ENCODE measurements at regions not wholly inside any gene's neighbourhood (a gene's known extent, or its start where the extent isn't known, plus 50 kb on each side); places are given as distances from the start of the nearest gene placed in this dataset.

- H2AFZ ChIP-seq (ENCODE audit: low read depth), result no peak overlapping the region
- no peak overlapping the region for H3K9ac ChIP-seq
- no peaks in the 10 kb centered on the region for H3K79me2 ChIP-seq (ENCODE audit: insufficient read depth, low read depth)
- H3K36me3 ChIP-seq (ENCODE audit: insufficient read depth), result no peaks in the 10 kb centered on the region
- H3K4me3 ChIP-seq (IDR thresholded peaks at IDR 0.05; ENCODE audit: insufficient read depth, low read depth, low read length), result no peak overlapping the region
- H3K27me3 ChIP-seq (ENCODE audit: insufficient read depth, low read depth), result no peaks in the 10 kb centered on the region
- TF ChIP-seq, protein P1, sequence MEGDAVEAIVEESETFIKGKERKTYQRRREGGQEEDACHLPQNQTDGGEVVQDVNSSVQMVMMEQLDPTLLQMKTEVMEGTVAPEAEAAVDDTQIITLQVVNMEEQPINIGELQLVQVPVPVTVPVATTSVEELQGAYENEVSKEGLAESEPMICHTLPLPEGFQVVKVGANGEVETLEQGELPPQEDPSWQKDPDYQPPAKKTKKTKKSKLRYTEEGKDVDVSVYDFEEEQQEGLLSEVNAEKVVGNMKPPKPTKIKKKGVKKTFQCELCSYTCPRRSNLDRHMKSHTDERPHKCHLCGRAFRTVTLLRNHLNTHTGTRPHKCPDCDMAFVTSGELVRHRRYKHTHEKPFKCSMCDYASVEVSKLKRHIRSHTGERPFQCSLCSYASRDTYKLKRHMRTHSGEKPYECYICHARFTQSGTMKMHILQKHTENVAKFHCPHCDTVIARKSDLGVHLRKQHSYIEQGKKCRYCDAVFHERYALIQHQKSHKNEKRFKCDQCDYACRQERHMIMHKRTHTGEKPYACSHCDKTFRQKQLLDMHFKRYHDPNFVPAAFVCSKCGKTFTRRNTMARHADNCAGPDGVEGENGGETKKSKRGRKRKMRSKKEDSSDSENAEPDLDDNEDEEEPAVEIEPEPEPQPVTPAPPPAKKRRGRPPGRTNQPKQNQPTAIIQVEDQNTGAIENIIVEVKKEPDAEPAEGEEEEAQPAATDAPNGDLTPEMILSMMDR (conservative IDR thresholded peaks at IDR 0.05; ENCODE audit: low read depth, low read length), result no peak
- no peak overlapping the region for H3K4me2 ChIP-seq
- no peaks in the 10 kb centered on the region for H4K20me1 ChIP-seq (ENCODE audit: insufficient read depth)
- no peak overlapping the region for H3K27ac ChIP-seq
- H3K4me1 ChIP-seq (ENCODE audit: low read depth, poor library complexity, severe bottlenecking), result no peaks in the 10 kb centered on the region
Observed at GRCh38 chr14:106522990-106523389, 996.6 kb downstream of the TMEM121 start.

DNA sequence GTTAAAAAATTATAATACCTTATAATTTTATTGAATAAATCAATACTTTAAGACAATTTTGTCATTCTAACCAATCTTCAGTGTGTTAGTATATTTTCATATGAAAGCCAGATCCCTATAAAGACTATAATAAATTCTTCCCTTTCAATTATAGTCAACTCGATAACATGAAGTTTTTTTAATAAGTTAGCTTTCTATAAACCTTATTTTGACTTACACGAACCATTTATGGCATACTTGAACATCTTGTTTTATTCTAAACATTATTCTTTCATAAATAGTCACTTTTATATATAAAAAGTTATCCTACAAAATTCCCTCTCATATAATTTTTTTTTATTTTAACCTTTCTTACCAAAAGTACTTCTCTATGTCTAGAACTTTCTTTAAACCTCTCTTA lies 1002.3 kb downstream of the TMEM121 start:
- Histone ChIP-seq H4K20me1 (ENCODE audit: insufficient read depth) (no peaks in the 10 kb centered on the region), H3K79me2 (ENCODE audit: insufficient read depth, low read depth) (no peaks in the 10 kb centered on the region), H3K4me1 (ENCODE audit: low read depth, poor library complexity, severe bottlenecking) (peaks cover 10% of the 10 kb centered on the region), H3K27me3 (ENCODE audit: insufficient read depth, low read depth) (no peaks in the 10 kb centered on the region), H3K27ac (no peak overlapping the region), H3K9ac (no peak overlapping the region), H3K36me3 (ENCODE audit: insufficient read depth) (no peaks in the 10 kb centered on the region), H3K4me3 (IDR thresholded peaks at IDR 0.05; ENCODE audit: insufficient read depth, low read depth, low read length) (no peak overlapping the region), H2AFZ (ENCODE audit: low read depth) (no peak overlapping the region), H3K4me2 (no peak overlapping the region)
- TF ChIP-seq, protein P1 (conservative IDR thresholded peaks at IDR 0.05; ENCODE audit: low read depth, low read length), result no peak

DNA sequence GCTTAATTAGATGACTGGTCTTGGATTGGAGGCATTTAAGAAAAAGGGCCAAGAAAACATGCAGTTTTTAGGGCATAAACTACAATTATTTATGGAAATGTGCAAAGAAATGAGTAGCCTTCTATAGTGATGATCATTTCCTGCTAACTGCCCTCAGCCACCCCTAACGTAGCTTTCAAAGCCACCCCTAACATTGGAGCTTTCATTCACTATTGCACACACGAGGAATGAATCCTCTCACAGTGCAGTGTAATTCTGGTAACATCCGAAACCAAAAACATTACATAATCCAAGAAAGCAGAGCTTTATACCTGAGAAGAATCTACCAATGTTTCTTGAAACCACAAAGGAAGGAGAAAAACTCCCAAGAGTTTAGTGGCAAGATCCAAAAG lies 1003.6 kb downstream of the TMEM121 start:
- Histone ChIP-seq H3K27me3 (ENCODE audit: insufficient read depth, low read depth) (no peaks in the 10 kb centered on the region), H3K79me2 (ENCODE audit: insufficient read depth, low read depth) (no peaks in the 10 kb centered on the region), H3K36me3 (ENCODE audit: insufficient read depth) (no peaks in the 10 kb centered on the region), H4K20me1 (ENCODE audit: insufficient read depth) (no peaks in the 10 kb centered on the region), H3K27ac (no peak overlapping the region), H3K4me3 (IDR thresholded peaks at IDR 0.05; ENCODE audit: insufficient read depth, low read depth, low read length) (no peak overlapping the region), H3K9ac (no peak overlapping the region), H3K4me1 (ENCODE audit: low read depth, poor library complexity, severe bottlenecking) (peaks cover 10% of the 10 kb centered on the region), H3K4me2 (peak overlapping the region; percentile 21), H2AFZ (ENCODE audit: low read depth) (peak overlapping the region; percentile 71)
- TF ChIP-seq, protein P1 (conservative IDR thresholded peaks at IDR 0.05; ENCODE audit: low read depth, low read length), result no peak

- H3K36me3 ChIP-seq (ENCODE audit: insufficient read depth), result no peaks in the 10 kb centered on the region
- peak overlapping the region; percentile 56; the same call in 1 of the 2 replicates for H3K9ac ChIP-seq
- H3K4me1 ChIP-seq (ENCODE audit: low read depth, poor library complexity, severe bottlenecking), result peaks cover 10% of the 10 kb centered on the region
- no peaks in the 10 kb centered on the region for H3K27me3 ChIP-seq (ENCODE audit: insufficient read depth, low read depth)
- peak overlapping the region; percentile 71 for H2AFZ ChIP-seq (ENCODE audit: low read depth)
- H3K27ac ChIP-seq, result peak overlapping the region; percentile 61
- no peak overlapping the region for H3K4me3 ChIP-seq (IDR thresholded peaks at IDR 0.05; ENCODE audit: insufficient read depth, low read depth, low read length)
- TF ChIP-seq, protein P1 (conservative IDR thresholded peaks at IDR 0.05; ENCODE audit: low read depth, low read length), result peak; percentile 95
- H4K20me1 ChIP-seq (ENCODE audit: insufficient read depth), result no peaks in the 10 kb centered on the region
- H3K79me2 ChIP-seq (ENCODE audit: insufficient read depth, low read depth), result no peaks in the 10 kb centered on the region
- H3K4me2 ChIP-seq, result peak overlapping the region; percentile 21
Observed at GRCh38 chr14:106530423-106531107, 1004.2 kb downstream of the TMEM121 start.
